ENCODE measurements at regions not wholly inside any gene's neighbourhood (a gene's known extent, or its start where the extent isn't known, plus 50 kb on each side); places are given as distances from the start of the nearest gene placed in this dataset.

DNA sequence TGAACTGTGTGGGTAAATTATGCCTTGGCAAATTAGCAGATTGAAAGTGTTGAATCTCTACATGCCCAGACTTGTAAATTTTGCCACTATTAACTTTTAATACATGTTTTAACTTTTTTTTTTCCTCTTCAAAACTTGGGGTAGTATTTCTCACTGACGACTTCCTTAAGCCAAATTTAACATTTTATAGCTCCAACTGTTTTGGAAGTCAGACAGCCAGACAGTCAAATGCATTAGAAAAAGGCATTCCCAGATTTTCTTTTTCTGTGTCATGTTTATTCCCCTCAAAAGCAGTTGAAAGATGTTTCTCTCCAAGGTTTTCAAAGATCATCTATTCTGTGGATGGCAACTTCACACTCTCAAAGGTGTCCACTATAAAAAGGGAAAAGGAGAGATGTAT, 226.8 kb upstream of the FN1 start:
- TF ChIP-seq POLR2A (IDR thresholded peaks at IDR 0.05) = no peak
- TF ChIP-seq, protein P1, sequence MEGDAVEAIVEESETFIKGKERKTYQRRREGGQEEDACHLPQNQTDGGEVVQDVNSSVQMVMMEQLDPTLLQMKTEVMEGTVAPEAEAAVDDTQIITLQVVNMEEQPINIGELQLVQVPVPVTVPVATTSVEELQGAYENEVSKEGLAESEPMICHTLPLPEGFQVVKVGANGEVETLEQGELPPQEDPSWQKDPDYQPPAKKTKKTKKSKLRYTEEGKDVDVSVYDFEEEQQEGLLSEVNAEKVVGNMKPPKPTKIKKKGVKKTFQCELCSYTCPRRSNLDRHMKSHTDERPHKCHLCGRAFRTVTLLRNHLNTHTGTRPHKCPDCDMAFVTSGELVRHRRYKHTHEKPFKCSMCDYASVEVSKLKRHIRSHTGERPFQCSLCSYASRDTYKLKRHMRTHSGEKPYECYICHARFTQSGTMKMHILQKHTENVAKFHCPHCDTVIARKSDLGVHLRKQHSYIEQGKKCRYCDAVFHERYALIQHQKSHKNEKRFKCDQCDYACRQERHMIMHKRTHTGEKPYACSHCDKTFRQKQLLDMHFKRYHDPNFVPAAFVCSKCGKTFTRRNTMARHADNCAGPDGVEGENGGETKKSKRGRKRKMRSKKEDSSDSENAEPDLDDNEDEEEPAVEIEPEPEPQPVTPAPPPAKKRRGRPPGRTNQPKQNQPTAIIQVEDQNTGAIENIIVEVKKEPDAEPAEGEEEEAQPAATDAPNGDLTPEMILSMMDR (IDR thresholded peaks at IDR 0.05) = no peak
- Histone ChIP-seq H3K36me3 (no peaks in the 10 kb centered on the region), H3K27me3 (no peaks in the 10 kb centered on the region), H3K4me3 (no peak overlapping the region), H3K4me1 (no peaks in the 10 kb centered on the region), H3K9me3 (no peaks in the 10 kb centered on the region), H3K27ac (no peak overlapping the region)
- DNase-seq (no peak), ATAC-seq (no peak)
- WGBS (ENCODE audit: insufficient coverage, low coverage, low lambda C conversion rate, missing lambda C conversion rate) = 60% methylated on average over 1 of the region's 1 CpG
- intact Hi-C loops (cut with DNase I) = no loop called here

DNA sequence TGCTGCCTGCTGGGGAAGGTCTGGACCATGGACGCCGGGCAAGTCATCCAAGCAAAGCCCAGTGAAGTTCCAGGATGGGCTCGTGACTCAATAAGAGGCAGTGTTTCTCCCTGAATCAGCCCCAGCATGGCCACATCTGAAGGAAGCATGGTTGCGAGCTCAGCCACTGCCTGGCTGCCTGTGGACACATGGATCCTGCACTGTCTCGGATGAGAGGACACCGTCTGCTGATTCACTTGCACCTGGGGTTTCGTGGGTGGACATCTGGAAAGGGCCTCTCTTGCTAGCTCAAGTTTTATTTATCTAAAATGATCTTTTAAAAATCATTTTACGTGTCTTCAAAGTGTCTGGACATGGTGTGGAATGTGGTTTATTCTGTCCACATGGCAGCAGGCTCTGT, 224.8 kb upstream of the FN1 start:
- Histone ChIP-seq H3K9me3 (no peaks in the 10 kb centered on the region), H3K4me1 (no peaks in the 10 kb centered on the region), H3K27me3 (no peaks in the 10 kb centered on the region), H3K27ac (no peak overlapping the region), H3K4me3 (no peak overlapping the region), H3K36me3 (no peaks in the 10 kb centered on the region)
- no peak for DNase-seq
- TF ChIP-seq, protein P1 (IDR thresholded peaks at IDR 0.05) = no peak
- TF ChIP-seq POLR2A (IDR thresholded peaks at IDR 0.05) = no peak
- no peak for ATAC-seq
- 94% methylated on average over 5 of the region's 8 CpGs for WGBS (ENCODE audit: insufficient coverage, low coverage, low lambda C conversion rate, missing lambda C conversion rate)
- intact Hi-C loops (cut with DNase I) = no loop called here

- WGBS (ENCODE audit: insufficient coverage, low coverage, low lambda C conversion rate, missing lambda C conversion rate) = 63% methylated on average over 3 of the region's 4 CpGs
Observed at GRCh38 chr2:215659650-215660049, 223.8 kb upstream of the FN1 start.

GRCh38 chr2:215658635-215659305, 222.9 kb upstream of the FN1 start:
- Histone ChIP-seq H3K27me3 (no peaks in the 10 kb centered on the region), H3K4me3 (no peak overlapping the region)
- no peak for TF ChIP-seq POLR2A (IDR thresholded peaks at IDR 0.05)
- TF ChIP-seq, protein P1 (IDR thresholded peaks at IDR 0.05) = no peak

More at GRCh38 chr2:215659650-215660049, 223.8 kb upstream of the FN1 start:
- Histone ChIP-seq H3K27ac (no peak overlapping the region), H3K36me3 (no peaks in the 10 kb centered on the region), H3K27me3 (no peaks in the 10 kb centered on the region), H3K4me3 (no peak overlapping the region), H3K9me3 (no peaks in the 10 kb centered on the region), H3K4me1 (peaks cover 0 to 6% (median 0%) of the 10 kb centered on the region in 4 donors)
- intact Hi-C loops (cut with DNase I) = no loop called here
- TF ChIP-seq POLR2A (IDR thresholded peaks at IDR 0.05) = no peak
- TF ChIP-seq, protein P1 (IDR thresholded peaks at IDR 0.05) = no peak
- ATAC-seq (no peak), DNase-seq (no peak)

More at GRCh38 chr2:215658635-215659305, 222.9 kb upstream of the FN1 start:
- WGBS (ENCODE audit: insufficient coverage, low coverage, low lambda C conversion rate, missing lambda C conversion rate) = 74% methylated on average over 4 of the region's 4 CpGs
- ATAC-seq (no peak), DNase-seq (no peak)
- Histone ChIP-seq H3K36me3 (no peaks in the 10 kb centered on the region), H3K27ac (no peak overlapping the region), H3K9me3 (no peaks in the 10 kb centered on the region), H3K4me1 (peaks cover 0 to 11% (median 0%) of the 10 kb centered on the region in 4 donors)
- intact Hi-C loops (cut with DNase I) = no loop called here

Data from right lobe of liver (tissue), 6 donors.